ENCODE measurements at regions not wholly inside any gene's neighbourhood (a gene's known extent, or its start where the extent isn't known, plus 50 kb on each side); places are given as distances from the start of the nearest gene placed in this dataset.

DNA sequence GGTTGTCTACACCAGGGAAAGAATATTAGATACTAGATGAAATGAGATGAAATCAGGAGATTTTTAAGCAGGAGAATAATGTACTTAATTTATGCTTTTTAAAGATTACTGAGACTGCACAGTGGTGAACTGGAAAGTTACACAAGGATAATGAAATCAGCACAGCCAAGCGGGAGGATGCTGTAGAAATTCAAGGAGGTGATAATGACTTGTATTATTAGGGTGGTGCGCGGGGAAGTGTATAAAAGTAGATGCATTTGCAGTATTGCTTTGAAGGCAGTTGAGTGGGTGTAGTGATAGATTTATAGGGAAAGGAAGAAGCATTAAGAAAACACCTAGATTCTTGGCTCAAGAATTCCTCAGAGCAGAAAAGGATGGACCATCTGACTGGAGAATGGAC, 359.5 kb upstream of the SPHKAP start:
- TF ChIP-seq, protein P1, sequence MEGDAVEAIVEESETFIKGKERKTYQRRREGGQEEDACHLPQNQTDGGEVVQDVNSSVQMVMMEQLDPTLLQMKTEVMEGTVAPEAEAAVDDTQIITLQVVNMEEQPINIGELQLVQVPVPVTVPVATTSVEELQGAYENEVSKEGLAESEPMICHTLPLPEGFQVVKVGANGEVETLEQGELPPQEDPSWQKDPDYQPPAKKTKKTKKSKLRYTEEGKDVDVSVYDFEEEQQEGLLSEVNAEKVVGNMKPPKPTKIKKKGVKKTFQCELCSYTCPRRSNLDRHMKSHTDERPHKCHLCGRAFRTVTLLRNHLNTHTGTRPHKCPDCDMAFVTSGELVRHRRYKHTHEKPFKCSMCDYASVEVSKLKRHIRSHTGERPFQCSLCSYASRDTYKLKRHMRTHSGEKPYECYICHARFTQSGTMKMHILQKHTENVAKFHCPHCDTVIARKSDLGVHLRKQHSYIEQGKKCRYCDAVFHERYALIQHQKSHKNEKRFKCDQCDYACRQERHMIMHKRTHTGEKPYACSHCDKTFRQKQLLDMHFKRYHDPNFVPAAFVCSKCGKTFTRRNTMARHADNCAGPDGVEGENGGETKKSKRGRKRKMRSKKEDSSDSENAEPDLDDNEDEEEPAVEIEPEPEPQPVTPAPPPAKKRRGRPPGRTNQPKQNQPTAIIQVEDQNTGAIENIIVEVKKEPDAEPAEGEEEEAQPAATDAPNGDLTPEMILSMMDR (IDR thresholded peaks at IDR 0.05), result no peak
- DNase-seq (no peak), ATAC-seq (no peak)
- Histone ChIP-seq H3K27me3 (ENCODE audit: insufficient read depth in 3 of 3, low read length in 2 of 3) (no peaks in the 10 kb centered on the region), H3K36me3 (ENCODE audit: insufficient read depth in 1 of 2, low read depth in 1 of 2) (no peaks in the 10 kb centered on the region), H3K4me1 (no peaks in the 10 kb centered on the region), H3K4me3 (no peak overlapping the region), H3K27ac (no peak overlapping the region), H3K9me3 (no peaks in the 10 kb centered on the region)
- WGBS, 3 donors, result 93 to 98% (median 96%) methylated on average over 3 of the region's 3 CpGs
- intact Hi-C loops (cut with DNase I), result no loop called here

- no peak for DNase-seq
- H3K4me3 ChIP-seq, result no peak overlapping the region
- no peaks in the 10 kb centered on the region for H3K9me3 ChIP-seq
- TF ChIP-seq, protein P1 (IDR thresholded peaks at IDR 0.05), result no peak
- intact Hi-C loops (cut with DNase I), result no loop called here
- H3K36me3 ChIP-seq (ENCODE audit: insufficient read depth in 1 of 2, low read depth in 1 of 2), result no peaks in the 10 kb centered on the region
- no peak for ATAC-seq
- H3K27me3 ChIP-seq (ENCODE audit: insufficient read depth in 3 of 3, low read length in 2 of 3), result no peaks in the 10 kb centered on the region
- H3K27ac ChIP-seq, result no peak overlapping the region
- H3K4me1 ChIP-seq, result no peaks in the 10 kb centered on the region
Measured at GRCh38 chr2:228535396-228535795, 353.9 kb upstream of the SPHKAP start.

- intact Hi-C loops (cut with DNase I), result no loop called here
- H3K4me3 ChIP-seq, result no peak overlapping the region
- 50 to 72% (median 65%) methylated on average over 1 of the region's 1 CpG for WGBS, 3 donors
- no peaks in the 10 kb centered on the region for H3K9me3 ChIP-seq
- no peak for ATAC-seq
- no peaks in the 10 kb centered on the region for H3K4me1 ChIP-seq
- TF ChIP-seq, protein P1 (IDR thresholded peaks at IDR 0.05), result no peak
- peaks cover 0 to 2% (median 0%) of the 10 kb centered on the region in 3 donors for H3K27me3 ChIP-seq (ENCODE audit: insufficient read depth in 3 of 3, low read length in 2 of 3)
- DNase-seq, result no peak
- H3K27ac ChIP-seq, result no peak overlapping the region
- no peaks in the 10 kb centered on the region for H3K36me3 ChIP-seq (ENCODE audit: insufficient read depth in 1 of 2, low read depth in 1 of 2)
Measured at GRCh38 chr2:228533156-228533555, 351.7 kb upstream of the SPHKAP start.

GRCh38 chr2:228532233-228532632, 350.7 kb upstream of the SPHKAP start:
- no peaks in the 10 kb centered on the region for H3K36me3 ChIP-seq (ENCODE audit: insufficient read depth in 1 of 2, low read depth in 1 of 2)
- H3K4me3 ChIP-seq, result no peak overlapping the region
- no peaks in the 10 kb centered on the region for H3K4me1 ChIP-seq
- TF ChIP-seq, protein P1 (IDR thresholded peaks at IDR 0.05), result no peak
- H3K9me3 ChIP-seq, result no peaks in the 10 kb centered on the region
- 87 to 98% (median 94%) methylated on average over 1 of the region's 1 CpG for WGBS, 3 donors
- H3K27ac ChIP-seq, result no peak overlapping the region
- DNase-seq (no peak), ATAC-seq (no peak)
- H3K27me3 ChIP-seq (ENCODE audit: insufficient read depth in 3 of 3, low read length in 2 of 3), result peaks cover 0 to 2% (median 0%) of the 10 kb centered on the region in 3 donors
- intact Hi-C loops (cut with DNase I), result no loop called here

- TF ChIP-seq, protein P1 (IDR thresholded peaks at IDR 0.05), result no peak
- intact Hi-C loops (cut with DNase I), result no loop called here
- ATAC-seq (no peak), DNase-seq (no peak)
- WGBS, 3 donors, result 60 to 64% (median 63%) methylated on average over 3 of the region's 3 CpGs
- no peak overlapping the region for H3K4me3 ChIP-seq
- H3K36me3 ChIP-seq (ENCODE audit: insufficient read depth in 1 of 2, low read depth in 1 of 2), result no peaks in the 10 kb centered on the region
- H3K9me3 ChIP-seq, result no peaks in the 10 kb centered on the region
- peaks cover 0 to 2% (median 0%) of the 10 kb centered on the region in 3 donors for H3K27me3 ChIP-seq (ENCODE audit: insufficient read depth in 3 of 3, low read length in 2 of 3)
- H3K27ac ChIP-seq, result no peak overlapping the region
- no peaks in the 10 kb centered on the region for H3K4me1 ChIP-seq
Measured at GRCh38 chr2:228527197-228527881, 345.9 kb upstream of the SPHKAP start.

Data from psoas muscle (tissue), 7 donors.